Astrocyte of the cerebellum (primary cell): ENCODE measurements at regions not wholly inside any gene's neighbourhood (a gene's known extent, or its start where the extent isn't known, plus 50 kb on each side); places are given as distances from the start of the nearest gene placed in this dataset.

Experiments used
- DNase-seq: peaks from one replicate; pipeline ENCODE4 v3.0.0-alpha.2; 2011; ENCODE audit warnings: low read depth
- H3K4me3 ChIP-seq: 2 replicates; pipeline ENCODE4 v1.5.1; 2011; ENCODE audit warnings: mild to moderate bottlenecking, low read depth, low read length, moderate library complexity
- CTCF ChIP-seq: IDR thresholded peaks from 2 replicates; pipeline ENCODE4 v1.5.1; 2012; ENCODE audit warnings: low read length, low read depth, moderate library complexity, mild to moderate bottlenecking; ENCODE audit errors: missing control alignments
- in situ Hi-C: cut with HindIII; loops from 2 replicates; pipeline ENCODE4 v1.10.0; 2017; ENCODE audit warnings: low sequenced_read_pairs

GRCh38 chr18:43596105-43596712 is 318.9 kb upstream of the SYT4 start:
- peak; percentile 57 for TF ChIP-seq CTCF
- peak; percentile 12 for DNase-seq
- H3K4me3 ChIP-seq, result no peak overlapping the region
- in situ Hi-C loops, result no loop called here

GRCh38 chr18:43601432-43601831 is 324.1 kb upstream of the SYT4 start:
- DNase-seq, result no peak
- no peak overlapping the region for H3K4me3 ChIP-seq
- in situ Hi-C loops, result no loop called here
- TF ChIP-seq CTCF, result no peak

GRCh38 chr18:43605224-43605623 is 327.9 kb upstream of the SYT4 start:
- in situ Hi-C loops, result no loop called here
- DNase-seq, result no peak
- H3K4me3 ChIP-seq, result no peak overlapping the region
- TF ChIP-seq CTCF, result no peak

GRCh38 chr18:43606795-43607194 is 329.5 kb upstream of the SYT4 start:
- no peak overlapping the region for H3K4me3 ChIP-seq
- no peak for TF ChIP-seq CTCF
- in situ Hi-C loops, result no loop called here
- DNase-seq, result no peak

GRCh38 chr18:43620936-43621335 is 343.6 kb upstream of the SYT4 start:
- in situ Hi-C loops, result no loop called here
- DNase-seq, result peak; percentile 12
- TF ChIP-seq CTCF, result peak; percentile 37
- no peak overlapping the region for H3K4me3 ChIP-seq

- no peak for DNase-seq
- no peak overlapping the region for H3K4me3 ChIP-seq
- in situ Hi-C loops, result no loop called here
- TF ChIP-seq CTCF, result no peak
Observed at GRCh38 chr18:43622024-43622423, 344.7 kb upstream of the SYT4 start.

GRCh38 chr18:43625582-43625981 is 348.3 kb upstream of the SYT4 start:
- no peak for TF ChIP-seq CTCF
- DNase-seq, result no peak
- H3K4me3 ChIP-seq, result no peak overlapping the region
- in situ Hi-C loops, result no loop called here
